HepG2 (cell line): ENCODE measurements at regions not wholly inside any gene's neighbourhood (a gene's known extent, or its start where the extent isn't known, plus 50 kb on each side); places are given as distances from the start of the nearest gene placed in this dataset.

Experiments used
- BHLHE40 ChIP-seq: IDR thresholded peaks from 2 replicates; pipeline ENCODE4 v1.6.1; 2011; ENCODE audit warnings: low read length, improper control_type of control experiment
- CHD2 ChIP-seq: IDR thresholded peaks from 2 replicates; pipeline ENCODE4 v1.6.1; 2011; ENCODE audit warnings: low read depth, low read length, improper control_type of control experiment
- CHD4 ChIP-seq: fragments of 200-600 bp; sonication (generic); IDR thresholded peaks from 2 replicates; pipeline ENCODE4 v1.7.0; 2017; ENCODE audit warnings: mild to moderate bottlenecking, low read length, borderline replicate concordance
- CTCF ChIP-seq: sonication (generic); formaldehyde crosslinking; IDR thresholded peaks from 2 replicates; pipeline ENCODE4 v1.5.0; 2020; ENCODE audit warnings: mild to moderate bottlenecking, missing genetic modification reagents, moderate library complexity
- FOXM1 ChIP-seq: sonication (generic); formaldehyde crosslinking; IDR thresholded peaks from 2 replicates; pipeline ENCODE4 v1.5.0; 2020; ENCODE audit warnings: missing genetic modification reagents
- FOXP4 ChIP-seq: sonication (generic); formaldehyde crosslinking; IDR thresholded peaks from 2 replicates; pipeline ENCODE4 v1.4.0; 2020; ENCODE audit warnings: missing genetic modification reagents
- HIVEP1 ChIP-seq: sonication (generic); formaldehyde crosslinking; IDR thresholded peaks from 2 replicates; pipeline ENCODE4 v1.4.0; 2020; ENCODE audit warnings: mild to moderate bottlenecking, missing genetic modification reagents
- IRF9 ChIP-seq: sonication (generic); formaldehyde crosslinking; IDR thresholded peaks from 2 replicates; pipeline ENCODE4 v1.8.0; 2022; ENCODE audit warnings: missing genetic modification reagents, mild to moderate bottlenecking, borderline replicate concordance
- MAX ChIP-seq: IDR thresholded peaks from 2 replicates; pipeline ENCODE4 v1.6.1; 2012; ENCODE audit warnings: inconsistent platforms
- MZF1 ChIP-seq: sonication (generic); formaldehyde crosslinking; IDR thresholded peaks from 2 replicates; pipeline ENCODE4 v1.8.1; 2023; ENCODE audit warnings: mild to moderate bottlenecking, missing genetic modification reagents, borderline replicate concordance
- ZBTB7A ChIP-seq: sonication (generic); formaldehyde crosslinking; IDR thresholded peaks from 2 replicates; pipeline ENCODE4 v1.8.0; 2022; ENCODE audit warnings: mild to moderate bottlenecking, missing genetic modification reagents
- ZNF318 ChIP-seq: sonication (generic); formaldehyde crosslinking; IDR thresholded peaks from 2 replicates; pipeline ENCODE4 v1.4.0; 2020; ENCODE audit warnings: mild to moderate bottlenecking, missing genetic modification reagents
- ZNF629 ChIP-seq: sonication (generic); formaldehyde crosslinking; conservative IDR thresholded peaks from 2 replicates; pipeline ENCODE4 v1.5.0; 2020; ENCODE audit warnings: missing genetic modification reagents
- TF ChIP-seq, protein P1 (sequence below): sonication (generic); formaldehyde crosslinking; IDR thresholded peaks from 2 replicates; pipeline ENCODE4 v1.4.0; 2020; ENCODE audit warnings: missing genetic modification reagents

- TF ChIP-seq FOXM1 (CRISPR knock-in tag) (no peak), ZNF318 (CRISPR knock-in tag) (no peak), ZBTB7A (CRISPR knock-in tag) (no peak), ZNF629 (CRISPR knock-in tag) (no peak), MAX (no peak), CHD2 (no peak), BHLHE40 (no peak), HIVEP1 (no peak), CTCF (CRISPR knock-in tag) (no peak), FOXP4 (CRISPR knock-in tag) (no peak), CHD4 (no peak), MZF1 (CRISPR knock-in tag) (no peak), IRF9 (no peak)
- TF ChIP-seq, protein P1, sequence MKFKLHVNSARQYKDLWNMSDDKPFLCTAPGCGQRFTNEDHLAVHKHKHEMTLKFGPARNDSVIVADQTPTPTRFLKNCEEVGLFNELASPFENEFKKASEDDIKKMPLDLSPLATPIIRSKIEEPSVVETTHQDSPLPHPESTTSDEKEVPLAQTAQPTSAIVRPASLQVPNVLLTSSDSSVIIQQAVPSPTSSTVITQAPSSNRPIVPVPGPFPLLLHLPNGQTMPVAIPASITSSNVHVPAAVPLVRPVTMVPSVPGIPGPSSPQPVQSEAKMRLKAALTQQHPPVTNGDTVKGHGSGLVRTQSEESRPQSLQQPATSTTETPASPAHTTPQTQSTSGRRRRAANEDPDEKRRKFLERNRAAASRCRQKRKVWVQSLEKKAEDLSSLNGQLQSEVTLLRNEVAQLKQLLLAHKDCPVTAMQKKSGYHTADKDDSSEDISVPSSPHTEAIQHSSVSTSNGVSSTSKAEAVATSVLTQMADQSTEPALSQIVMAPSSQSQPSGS (CRISPR knock-in tag): no peak
These were observed 114.0 kb upstream of the PRB2 start for GRCh38 chr12:11509326-11509725.
